ENCODE measurements at regions not wholly inside any gene's neighbourhood (a gene's known extent, or its start where the extent isn't known, plus 50 kb on each side); places are given as distances from the start of the nearest gene placed in this dataset.
"Not testable (repeated sequence)": the region's sequence is repeated elsewhere in the genome, so short reads cannot be mapped to it uniquely, and the experiment has no call there.

- TF ChIP-seq CTCF (IDR thresholded peaks at IDR 0.05; ENCODE audit: low read depth, low read length) = no peak
- Histone ChIP-seq H3K36me3 (no peaks in the 10 kb centered on the region), H3K9me3 (ENCODE audit: low read depth) (no peaks in the 10 kb centered on the region), H3K4me3 (no peak overlapping the region), H3K27ac (no peak overlapping the region), H3K4me1 (ENCODE audit: low read depth) (no peaks in the 10 kb centered on the region), H3K27me3 (no peaks in the 10 kb centered on the region)
- peak in 1 of 2 donors; percentile 74 for DNase-seq (ENCODE audit: low read depth in 1 of 2, low spot score in 1 of 2)
Measured at GRCh38 chr2:146978577-146979555, 866.0 kb upstream of the ACVR2A start.

- not testable (repeated sequence) for H3K27me3 ChIP-seq; H3K9me3 ChIP-seq (ENCODE audit: low read depth); H3K4me1 ChIP-seq (ENCODE audit: low read depth); H3K27ac ChIP-seq; DNase-seq (ENCODE audit: low read depth in 1 of 2, low spot score in 1 of 2); H3K36me3 ChIP-seq; H3K4me3 ChIP-seq
Measured at GRCh38 chr2:146970981-146971380, 873.8 kb upstream of the ACVR2A start.

- not testable (repeated sequence) for H3K9me3 ChIP-seq (ENCODE audit: low read depth); H3K27me3 ChIP-seq; H3K4me1 ChIP-seq (ENCODE audit: low read depth); DNase-seq (ENCODE audit: low read depth in 1 of 2, low spot score in 1 of 2); H3K36me3 ChIP-seq; H3K27ac ChIP-seq; H3K4me3 ChIP-seq
Measured at GRCh38 chr2:146969703-146970102, 875.1 kb upstream of the ACVR2A start.

GRCh38 chr2:146964494-146964893, 880.3 kb upstream of the ACVR2A start:
- no peak for DNase-seq (ENCODE audit: low read depth in 1 of 2, low spot score in 1 of 2)
- Histone ChIP-seq H3K4me3 (no peak overlapping the region), H3K36me3 (no peaks in the 10 kb centered on the region), H3K9me3 (ENCODE audit: low read depth) (no peaks in the 10 kb centered on the region), H3K4me1 (ENCODE audit: low read depth) (no peaks in the 10 kb centered on the region), H3K27me3 (no peaks in the 10 kb centered on the region), H3K27ac (no peak overlapping the region)
- TF ChIP-seq CTCF (IDR thresholded peaks at IDR 0.05; ENCODE audit: low read depth, low read length) = no peak

- Histone ChIP-seq H3K27me3 (peaks cover 4% of the 10 kb centered on the region), H3K9me3 (ENCODE audit: low read depth) (no peaks in the 10 kb centered on the region), H3K4me1 (ENCODE audit: low read depth) (no peaks in the 10 kb centered on the region), H3K4me3 (no peak overlapping the region), H3K36me3 (no peaks in the 10 kb centered on the region), H3K27ac (no peak overlapping the region)
- DNase-seq (ENCODE audit: low read depth in 1 of 2, low spot score in 1 of 2) = no peak
- TF ChIP-seq CTCF (IDR thresholded peaks at IDR 0.05; ENCODE audit: low read depth, low read length) = no peak
Measured at GRCh38 chr2:146954544-146954943, 890.3 kb upstream of the ACVR2A start.

- Histone ChIP-seq H3K4me3 (no peak overlapping the region), H3K4me1 (ENCODE audit: low read depth) (no peaks in the 10 kb centered on the region), H3K36me3 (no peaks in the 10 kb centered on the region), H3K27me3 (peaks cover 4% of the 10 kb centered on the region), H3K9me3 (ENCODE audit: low read depth) (no peaks in the 10 kb centered on the region), H3K27ac (no peak overlapping the region)
- TF ChIP-seq CTCF (IDR thresholded peaks at IDR 0.05; ENCODE audit: low read depth, low read length) = no peak
- DNase-seq (ENCODE audit: low read depth in 1 of 2, low spot score in 1 of 2) = no peak
Measured at GRCh38 chr2:146952696-146953095, 892.1 kb upstream of the ACVR2A start.
